ENCODE measurements at regions not wholly inside any gene's neighbourhood (a gene's known extent, or its start where the extent isn't known, plus 50 kb on each side); places are given as distances from the start of the nearest gene placed in this dataset.

DNA sequence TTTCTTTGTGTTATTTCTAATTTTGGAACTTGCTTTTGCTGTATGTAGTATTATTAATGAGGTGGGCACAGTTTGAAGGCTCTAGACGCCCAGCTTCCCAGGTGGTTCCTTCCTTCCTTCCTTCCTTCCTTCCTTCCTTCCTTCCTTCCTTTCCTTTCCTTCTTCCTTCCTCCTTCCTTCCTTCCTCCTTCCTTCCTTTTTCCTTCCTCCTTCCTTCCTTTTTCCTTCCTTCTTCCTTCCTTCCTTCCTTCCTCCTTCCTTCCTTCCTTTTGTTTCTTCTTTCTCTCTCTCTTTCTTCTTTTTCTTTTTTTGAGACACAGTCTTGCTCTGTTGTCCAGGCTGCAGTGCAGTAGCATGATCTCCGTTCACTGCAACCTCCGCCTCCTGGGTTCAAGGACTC lies 906.7 kb downstream of the AACS start:
- no peak for DNase-seq (ENCODE audit: low read depth)
- H3K4me3 ChIP-seq (ENCODE audit: low read depth, low read length): no peak overlapping the region
- TF ChIP-seq, protein P1, sequence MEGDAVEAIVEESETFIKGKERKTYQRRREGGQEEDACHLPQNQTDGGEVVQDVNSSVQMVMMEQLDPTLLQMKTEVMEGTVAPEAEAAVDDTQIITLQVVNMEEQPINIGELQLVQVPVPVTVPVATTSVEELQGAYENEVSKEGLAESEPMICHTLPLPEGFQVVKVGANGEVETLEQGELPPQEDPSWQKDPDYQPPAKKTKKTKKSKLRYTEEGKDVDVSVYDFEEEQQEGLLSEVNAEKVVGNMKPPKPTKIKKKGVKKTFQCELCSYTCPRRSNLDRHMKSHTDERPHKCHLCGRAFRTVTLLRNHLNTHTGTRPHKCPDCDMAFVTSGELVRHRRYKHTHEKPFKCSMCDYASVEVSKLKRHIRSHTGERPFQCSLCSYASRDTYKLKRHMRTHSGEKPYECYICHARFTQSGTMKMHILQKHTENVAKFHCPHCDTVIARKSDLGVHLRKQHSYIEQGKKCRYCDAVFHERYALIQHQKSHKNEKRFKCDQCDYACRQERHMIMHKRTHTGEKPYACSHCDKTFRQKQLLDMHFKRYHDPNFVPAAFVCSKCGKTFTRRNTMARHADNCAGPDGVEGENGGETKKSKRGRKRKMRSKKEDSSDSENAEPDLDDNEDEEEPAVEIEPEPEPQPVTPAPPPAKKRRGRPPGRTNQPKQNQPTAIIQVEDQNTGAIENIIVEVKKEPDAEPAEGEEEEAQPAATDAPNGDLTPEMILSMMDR (IDR thresholded peaks at IDR 0.05; ENCODE audit: insufficient read depth, low read depth, low read length): no peak

DNA sequence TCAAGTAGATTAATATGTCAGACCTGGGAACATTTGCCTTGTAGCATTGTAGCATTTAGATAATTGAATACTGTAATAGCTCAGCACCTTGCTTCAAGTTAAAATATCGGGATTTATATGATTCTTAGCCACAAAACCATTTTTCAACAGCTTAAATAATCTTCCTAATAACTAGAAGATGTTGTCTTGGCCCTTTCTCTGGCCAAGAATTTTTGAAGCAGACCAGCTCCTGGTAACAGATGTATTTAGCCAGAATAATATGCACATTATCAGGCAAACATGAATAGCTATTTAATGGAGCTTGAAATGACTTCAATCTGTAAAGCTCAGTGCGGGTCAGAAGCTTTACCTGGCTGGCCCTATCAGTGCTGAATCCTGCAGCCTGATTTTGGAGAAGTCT lies 913.1 kb downstream of the AACS start:
- TF ChIP-seq, protein P1 (IDR thresholded peaks at IDR 0.05; ENCODE audit: insufficient read depth, low read depth, low read length): no peak
- DNase-seq (ENCODE audit: low read depth): no peak
- H3K4me3 ChIP-seq (ENCODE audit: low read depth, low read length): no peak overlapping the region

DNA sequence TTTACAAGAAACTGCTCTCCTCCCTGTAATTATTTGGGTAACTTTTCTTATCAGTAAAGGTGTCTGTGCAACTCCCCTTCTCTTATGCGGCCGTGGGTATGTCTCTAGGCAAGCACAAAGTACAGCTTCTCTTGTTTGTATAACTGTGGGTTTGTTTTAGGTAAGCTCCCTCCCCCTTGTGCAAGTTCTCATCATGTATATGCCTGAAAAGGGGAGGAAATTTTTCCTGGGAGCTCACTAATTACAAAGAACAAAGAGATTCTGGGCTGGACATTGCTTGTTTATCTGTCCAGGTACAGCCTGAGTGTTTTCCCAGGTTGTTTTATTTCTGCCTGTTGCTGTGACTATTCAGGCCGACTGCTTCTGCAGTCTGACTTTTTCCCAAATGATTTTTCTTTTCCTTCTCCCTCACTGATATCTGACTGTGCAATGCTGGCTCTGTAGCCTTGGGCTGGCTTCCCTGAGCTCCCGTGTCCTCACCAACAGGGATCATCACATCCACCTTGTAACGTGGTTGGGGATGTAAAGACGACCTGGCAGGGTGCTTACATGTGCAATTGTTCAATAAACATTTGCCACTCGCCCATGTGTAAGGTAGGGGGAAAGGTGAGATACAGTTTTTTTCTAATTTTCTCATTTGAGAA lies 916.5 kb downstream of the AACS start:
- DNase-seq (ENCODE audit: low read depth): no peak
- no peak overlapping the region for H3K4me3 ChIP-seq (ENCODE audit: low read depth, low read length)
- TF ChIP-seq, protein P1 (IDR thresholded peaks at IDR 0.05; ENCODE audit: insufficient read depth, low read depth, low read length): no peak

DNA sequence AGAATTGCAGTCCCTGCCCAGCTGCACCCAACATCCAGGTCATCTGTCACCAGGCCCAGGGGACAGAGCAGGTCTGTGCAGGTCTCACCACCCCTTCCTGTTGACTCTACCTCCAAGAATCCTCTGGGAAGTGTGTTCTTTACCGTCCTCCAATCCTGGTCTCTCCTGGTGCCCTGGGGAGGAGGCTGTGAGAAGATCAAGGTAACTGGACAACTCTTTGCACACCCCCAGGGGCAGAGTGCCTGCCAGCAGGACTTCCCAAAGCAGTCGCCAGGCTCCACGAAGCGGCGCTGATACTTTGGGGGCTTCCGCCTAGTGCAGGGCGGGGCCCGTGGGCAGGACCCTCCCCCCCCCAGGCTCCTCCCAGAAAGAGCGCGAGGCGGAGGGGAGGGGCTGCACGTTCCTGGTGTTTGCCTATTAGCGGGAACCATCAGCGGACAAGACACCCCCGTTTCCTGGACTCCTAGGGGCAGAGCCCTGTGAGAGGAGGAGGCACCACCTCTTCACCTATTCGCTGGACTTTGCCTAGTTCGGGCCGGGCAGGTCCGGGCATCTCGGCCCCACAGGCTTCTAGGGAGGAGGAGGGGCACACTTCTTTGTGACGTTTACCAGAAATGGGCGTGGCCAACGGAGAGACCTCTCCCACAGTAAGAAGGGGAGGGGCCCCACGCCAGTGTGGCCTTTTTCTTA lies 918.0 kb downstream of the AACS start:
- H3K4me3 ChIP-seq (ENCODE audit: low read depth, low read length): peak overlapping the region; percentile 48
- TF ChIP-seq, protein P1 (IDR thresholded peaks at IDR 0.05; ENCODE audit: insufficient read depth, low read depth, low read length): no peak
- peak; percentile 69 for DNase-seq (ENCODE audit: low read depth)

DNA sequence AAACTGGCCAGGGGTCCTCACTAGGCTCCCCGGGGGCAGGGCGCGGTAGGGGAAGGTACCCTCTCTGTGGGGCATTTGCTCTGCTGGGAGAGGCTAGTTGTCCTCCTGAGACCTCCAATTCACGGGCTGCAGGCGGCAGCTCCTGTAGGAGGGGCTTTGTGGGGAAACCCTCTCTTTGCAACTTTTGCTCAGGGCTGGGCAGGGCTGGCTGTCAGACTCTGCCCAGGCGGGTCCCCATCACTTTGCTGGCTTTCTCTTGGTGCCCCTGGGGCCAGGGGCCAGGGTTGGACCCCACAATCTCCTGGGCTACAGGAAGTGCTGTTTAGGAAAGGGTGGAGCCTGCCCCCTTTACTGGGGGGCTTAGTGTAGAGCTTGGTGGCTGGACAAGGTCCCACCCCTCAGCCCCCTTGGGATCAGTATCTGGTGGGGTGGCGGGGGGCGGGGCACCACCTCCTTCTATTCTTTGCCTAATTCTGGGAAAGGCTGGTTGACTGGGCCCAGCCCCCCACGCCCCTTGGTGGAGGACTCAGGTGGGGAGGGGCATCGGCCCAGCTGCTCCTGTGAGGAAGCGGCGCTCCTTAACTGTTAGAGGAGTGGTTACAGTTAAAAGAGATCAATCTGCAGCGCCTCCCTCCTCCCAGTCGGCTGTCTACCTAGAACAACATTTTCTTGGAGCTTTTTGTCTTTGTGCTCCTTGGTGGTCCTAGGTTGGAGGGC lies 918.7 kb downstream of the AACS start:
- H3K4me3 ChIP-seq (ENCODE audit: low read depth, low read length): peak overlapping the region; percentile 48
- TF ChIP-seq, protein P1 (IDR thresholded peaks at IDR 0.05; ENCODE audit: insufficient read depth, low read depth, low read length): no peak
- no peak for DNase-seq (ENCODE audit: low read depth)

DNA sequence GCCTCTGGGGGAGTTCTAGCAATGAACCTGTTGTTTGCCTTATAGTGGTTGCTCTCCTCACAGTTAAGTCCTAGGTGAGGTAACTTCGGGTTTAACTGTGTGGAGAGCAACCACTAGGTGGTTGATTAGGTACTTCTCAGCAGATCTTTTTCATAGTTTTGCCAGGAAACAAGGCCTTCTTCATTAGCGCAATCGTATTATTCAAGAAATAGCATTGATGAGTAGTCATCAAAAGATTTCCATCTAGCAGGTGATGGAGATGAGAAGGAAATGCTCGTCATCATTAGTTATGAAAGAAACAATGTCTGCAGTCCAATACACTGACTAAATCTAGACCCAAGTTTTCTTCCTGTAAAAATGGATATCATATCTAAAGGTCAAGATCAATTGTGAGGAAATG lies 923.3 kb downstream of the AACS start:
- H3K4me3 ChIP-seq (ENCODE audit: low read depth, low read length): no peak overlapping the region
- TF ChIP-seq, protein P1 (IDR thresholded peaks at IDR 0.05; ENCODE audit: insufficient read depth, low read depth, low read length): no peak
- no peak for DNase-seq (ENCODE audit: low read depth)
